ENCODE measurements at regions not wholly inside any gene's neighbourhood (a gene's known extent, or its start where the extent isn't known, plus 50 kb on each side); places are given as distances from the start of the nearest gene placed in this dataset.

- no peak for TF ChIP-seq CTCF (IDR thresholded peaks at IDR 0.05; ENCODE audit: unreplicated experiment)
- ChIA-PET CTCF (no interaction called here), POLR2A (interaction anchor here (0.7 to 0.9 kb wide), 2 partner anchors 130 to 482 kb away, joined by 3 to 4 read pairs; no protein-coding TSS in a partner anchor)
- intact Hi-C loops (cut with micrococcal nuclease) = no loop called here
- Mint-ChIP-seq H3K9me3 (ENCODE audit: unreplicated experiment) (peaks cover 7% of the 10 kb centered on the region), H3K4me1 (ENCODE audit: insufficient read depth, unreplicated experiment) (peaks cover 15% of the 10 kb centered on the region), H3K36me3 (ENCODE audit: insufficient read depth, unreplicated experiment) (peaks cover 4% of the 10 kb centered on the region), H3K27me3 (ENCODE audit: insufficient read depth, unreplicated experiment) (no peaks in the 10 kb centered on the region), H3K27ac (ENCODE audit: low read depth, unreplicated experiment) (no peak overlapping the region), H3K4me3 (ENCODE audit: unreplicated experiment) (no peak overlapping the region)
- no peak for DNase-seq (ENCODE audit: unreplicated experiment)
- no TSS peak for BruUV-seq (replicated peaks)
These were observed 489.7 kb downstream of the RFC3 start for GRCh38 chr13:34307607-34308006.

- DNase-seq (ENCODE audit: unreplicated experiment) = no peak
- ChIA-PET CTCF (no interaction called here), POLR2A (interaction anchor here (0.6 kb wide), 1 partner anchor 379 kb away, joined by 4 read pairs; no protein-coding TSS in a partner anchor)
- Mint-ChIP-seq H3K27ac (ENCODE audit: low read depth, unreplicated experiment) (no peak overlapping the region), H3K36me3 (ENCODE audit: insufficient read depth, unreplicated experiment) (peaks cover 3% of the 10 kb centered on the region), H3K4me3 (ENCODE audit: unreplicated experiment) (no peak overlapping the region), H3K27me3 (ENCODE audit: insufficient read depth, unreplicated experiment) (no peaks in the 10 kb centered on the region), H3K4me1 (ENCODE audit: insufficient read depth, unreplicated experiment) (peaks cover 4% of the 10 kb centered on the region), H3K9me3 (ENCODE audit: unreplicated experiment) (peaks cover 7% of the 10 kb centered on the region)
- TF ChIP-seq CTCF (IDR thresholded peaks at IDR 0.05; ENCODE audit: unreplicated experiment) = no peak
- intact Hi-C loops (cut with micrococcal nuclease) = no loop called here
- no TSS peak for BruUV-seq (replicated peaks)
These were observed 490.8 kb downstream of the RFC3 start for GRCh38 chr13:34308725-34309124.

- Mint-ChIP-seq H3K4me1 (ENCODE audit: insufficient read depth, unreplicated experiment) (no peaks in the 10 kb centered on the region), H3K27me3 (ENCODE audit: insufficient read depth, unreplicated experiment) (no peaks in the 10 kb centered on the region), H3K4me3 (ENCODE audit: unreplicated experiment) (no peak overlapping the region), H3K27ac (ENCODE audit: low read depth, unreplicated experiment) (no peak overlapping the region), H3K36me3 (ENCODE audit: insufficient read depth, unreplicated experiment) (no peaks in the 10 kb centered on the region), H3K9me3 (ENCODE audit: unreplicated experiment) (no peaks in the 10 kb centered on the region)
- ChIA-PET CTCF (no interaction called here), POLR2A (no interaction called here)
- intact Hi-C loops (cut with micrococcal nuclease) = no loop called here
- no TSS peak for BruUV-seq (replicated peaks)
- no peak for TF ChIP-seq CTCF (IDR thresholded peaks at IDR 0.05; ENCODE audit: unreplicated experiment)
- no peak for DNase-seq (ENCODE audit: unreplicated experiment)
These were observed 492.6 kb downstream of the RFC3 start for GRCh38 chr13:34310539-34310938.

GRCh38 chr13:34311251-34311650 lies 493.3 kb downstream of the RFC3 start:
- POLR2A ChIA-PET = no interaction called here
- CTCF ChIA-PET = no interaction called here

More at GRCh38 chr13:34311251-34311650, 493.3 kb downstream of the RFC3 start:
- no peaks in the 10 kb centered on the region for H3K9me3 Mint-ChIP-seq (ENCODE audit: unreplicated experiment)
- intact Hi-C loops (cut with micrococcal nuclease) = no loop called here
- H3K4me3 Mint-ChIP-seq (ENCODE audit: unreplicated experiment) = no peak overlapping the region
- no peak for DNase-seq (ENCODE audit: unreplicated experiment)
- no peaks in the 10 kb centered on the region for H3K4me1 Mint-ChIP-seq (ENCODE audit: insufficient read depth, unreplicated experiment)
- BruUV-seq (replicated peaks) = no TSS peak
- no peak overlapping the region for H3K27ac Mint-ChIP-seq (ENCODE audit: low read depth, unreplicated experiment)
- no peaks in the 10 kb centered on the region for H3K36me3 Mint-ChIP-seq (ENCODE audit: insufficient read depth, unreplicated experiment)
- TF ChIP-seq CTCF (IDR thresholded peaks at IDR 0.05; ENCODE audit: unreplicated experiment) = no peak
- H3K27me3 Mint-ChIP-seq (ENCODE audit: insufficient read depth, unreplicated experiment) = no peaks in the 10 kb centered on the region

All from MCF 10A (cell line).